Erythroblast (primary cell): ENCODE measurements at regions not wholly inside any gene's neighbourhood (a gene's known extent, or its start where the extent isn't known, plus 50 kb on each side); places are given as distances from the start of the nearest gene placed in this dataset.

Experiments used
- GATA1 ChIP-seq: IDR thresholded peaks from 2 replicates; pipeline ENCODE4 v1.6.1; 2011; ENCODE audit warnings: low read depth, mild to moderate bottlenecking, control low read depth, low read length, moderate library complexity
- POLR2A ChIP-seq: IDR thresholded peaks from 2 replicates; pipeline ENCODE4 v1.6.1; 2011; ENCODE audit warnings: mild to moderate bottlenecking, low read length

- no peak for TF ChIP-seq POLR2A
- TF ChIP-seq GATA1 = no peak
Measured at GRCh38 chr9:26067608-26068007, 389.4 kb upstream of the TUSC1 start.
